ENCODE measurements at regions not wholly inside any gene's neighbourhood (a gene's known extent, or its start where the extent isn't known, plus 50 kb on each side); places are given as distances from the start of the nearest gene placed in this dataset.

DNA sequence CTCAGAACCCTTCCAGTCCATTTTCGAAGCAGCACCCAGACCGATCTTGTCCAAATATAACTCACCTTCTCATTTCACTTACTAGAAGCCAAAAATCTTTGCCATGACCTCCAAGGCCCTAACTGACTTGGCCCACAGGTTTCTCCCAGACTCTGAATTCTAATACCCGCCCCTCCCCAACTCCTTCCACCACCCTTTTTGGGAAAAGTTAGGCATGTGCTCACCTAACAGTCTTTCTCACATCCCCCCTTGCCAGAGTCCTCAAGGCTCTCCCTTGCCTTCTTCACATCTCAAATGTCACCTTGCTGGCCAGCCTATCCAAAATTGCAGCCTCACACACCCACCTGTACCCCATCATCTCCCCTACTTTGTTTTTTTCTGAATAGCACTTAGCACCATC is 369.3 kb downstream of the NXPE2 start:
- Histone ChIP-seq H2BK120ac (ENCODE audit: low read depth, low read length) (no peak overlapping the region), H2BK15ac (replicated peaks; ENCODE audit: low read depth) (no peak overlapping the region), H3K23ac (ENCODE audit: low read length) (no peak overlapping the region), H3K79me2 (ENCODE audit: control insufficient read depth, insufficient read depth, low read length) (no peaks in the 10 kb centered on the region), H3K27me3 (ENCODE audit: insufficient read depth, low read length, poor library complexity) (no peaks in the 10 kb centered on the region), H2BK5ac (ENCODE audit: low read length) (no peak overlapping the region), H3K27ac (ENCODE audit: low read depth, low read length) (no peak overlapping the region), H3K4me1 (ENCODE audit: control insufficient read depth, low read depth, low read length) (no peaks in the 10 kb centered on the region), H3K4ac (ENCODE audit: low read depth, low read length) (no peak overlapping the region), H4K8ac (ENCODE audit: low read depth, low read length) (no peak overlapping the region), H3K18ac (ENCODE audit: low read length) (no peak overlapping the region), H3K36me3 (ENCODE audit: control insufficient read depth, insufficient read depth, low read length) (no peaks in the 10 kb centered on the region), H3K4me3 (ENCODE audit: low read length) (no peak overlapping the region), H3K4me2 (ENCODE audit: low read length) (no peak overlapping the region), H3K56ac (ENCODE audit: low read length) (no peak overlapping the region), H4K5ac (ENCODE audit: low read length) (no peak overlapping the region), H3K9ac (ENCODE audit: low read length) (no peak overlapping the region), H3K79me1 (ENCODE audit: low read length) (no peaks in the 10 kb centered on the region), H2AK5ac (ENCODE audit: low read length) (no peak overlapping the region)
- no CpG with 5 or more reads among the region's 3 CpGs for WGBS (ENCODE audit: extremely low coverage, insufficient coverage, low lambda C conversion rate)
- no peak for DNase-seq

GRCh38 chr11:115049796-115050195 is 371.5 kb downstream of the NXPE2 start:
- whole genome bisulfite sequencing (ENCODE audit: extremely low coverage, insufficient coverage, low lambda C conversion rate) = no CpG with 5 or more reads among the region's 11 CpGs
- Histone ChIP-seq H3K27me3 (ENCODE audit: insufficient read depth, low read length, poor library complexity) (no peaks in the 10 kb centered on the region), H3K4me3 (ENCODE audit: low read length) (no peak overlapping the region), H3K4ac (ENCODE audit: low read depth, low read length) (no peak overlapping the region), H3K4me2 (ENCODE audit: low read length) (no peak overlapping the region), H2AK5ac (ENCODE audit: low read length) (no peak overlapping the region), H3K79me1 (ENCODE audit: low read length) (no peaks in the 10 kb centered on the region), H4K5ac (ENCODE audit: low read length) (no peak overlapping the region), H3K36me3 (ENCODE audit: control insufficient read depth, insufficient read depth, low read length) (no peaks in the 10 kb centered on the region), H4K8ac (ENCODE audit: low read depth, low read length) (no peak overlapping the region), H3K23ac (ENCODE audit: low read length) (no peak overlapping the region), H2BK5ac (ENCODE audit: low read length) (no peak overlapping the region), H2BK15ac (replicated peaks; ENCODE audit: low read depth) (no peak overlapping the region), H3K4me1 (ENCODE audit: control insufficient read depth, low read depth, low read length) (no peaks in the 10 kb centered on the region), H3K18ac (ENCODE audit: low read length) (no peak overlapping the region), H3K56ac (ENCODE audit: low read length) (no peak overlapping the region), H3K79me2 (ENCODE audit: control insufficient read depth, insufficient read depth, low read length) (no peaks in the 10 kb centered on the region), H2BK120ac (ENCODE audit: low read depth, low read length) (no peak overlapping the region), H3K9ac (ENCODE audit: low read length) (no peak overlapping the region), H3K27ac (ENCODE audit: low read depth, low read length) (no peak overlapping the region)
- no peak for DNase-seq

GRCh38 chr11:115050756-115051155 is 372.4 kb downstream of the NXPE2 start:
- no peak overlapping the region for H3K9ac ChIP-seq (ENCODE audit: low read length)
- no peak overlapping the region for H2BK5ac ChIP-seq (ENCODE audit: low read length)
- no peaks in the 10 kb centered on the region for H3K4me1 ChIP-seq (ENCODE audit: control insufficient read depth, low read depth, low read length)
- no peak overlapping the region for H2BK15ac ChIP-seq (replicated peaks; ENCODE audit: low read depth)
- H3K27me3 ChIP-seq (ENCODE audit: insufficient read depth, low read length, poor library complexity) = no peaks in the 10 kb centered on the region
- H3K56ac ChIP-seq (ENCODE audit: low read length) = no peak overlapping the region
- H3K79me1 ChIP-seq (ENCODE audit: low read length) = no peaks in the 10 kb centered on the region
- no peak overlapping the region for H4K5ac ChIP-seq (ENCODE audit: low read length)
- H2AK5ac ChIP-seq (ENCODE audit: low read length) = no peak overlapping the region
- no peak overlapping the region for H3K27ac ChIP-seq (ENCODE audit: low read depth, low read length)
- no peak overlapping the region for H2BK120ac ChIP-seq (ENCODE audit: low read depth, low read length)
- no peak overlapping the region for H4K8ac ChIP-seq (ENCODE audit: low read depth, low read length)
- no peak overlapping the region for H3K4ac ChIP-seq (ENCODE audit: low read depth, low read length)
- no peak for DNase-seq
- H3K79me2 ChIP-seq (ENCODE audit: control insufficient read depth, insufficient read depth, low read length) = no peaks in the 10 kb centered on the region
- no peaks in the 10 kb centered on the region for H3K36me3 ChIP-seq (ENCODE audit: control insufficient read depth, insufficient read depth, low read length)
- no peak overlapping the region for H3K23ac ChIP-seq (ENCODE audit: low read length)
- H3K18ac ChIP-seq (ENCODE audit: low read length) = no peak overlapping the region
- H3K4me3 ChIP-seq (ENCODE audit: low read length) = no peak overlapping the region
- no CpG with 5 or more reads among the region's 6 CpGs for WGBS (ENCODE audit: extremely low coverage, insufficient coverage, low lambda C conversion rate)
- H3K4me2 ChIP-seq (ENCODE audit: low read length) = no peak overlapping the region

DNA sequence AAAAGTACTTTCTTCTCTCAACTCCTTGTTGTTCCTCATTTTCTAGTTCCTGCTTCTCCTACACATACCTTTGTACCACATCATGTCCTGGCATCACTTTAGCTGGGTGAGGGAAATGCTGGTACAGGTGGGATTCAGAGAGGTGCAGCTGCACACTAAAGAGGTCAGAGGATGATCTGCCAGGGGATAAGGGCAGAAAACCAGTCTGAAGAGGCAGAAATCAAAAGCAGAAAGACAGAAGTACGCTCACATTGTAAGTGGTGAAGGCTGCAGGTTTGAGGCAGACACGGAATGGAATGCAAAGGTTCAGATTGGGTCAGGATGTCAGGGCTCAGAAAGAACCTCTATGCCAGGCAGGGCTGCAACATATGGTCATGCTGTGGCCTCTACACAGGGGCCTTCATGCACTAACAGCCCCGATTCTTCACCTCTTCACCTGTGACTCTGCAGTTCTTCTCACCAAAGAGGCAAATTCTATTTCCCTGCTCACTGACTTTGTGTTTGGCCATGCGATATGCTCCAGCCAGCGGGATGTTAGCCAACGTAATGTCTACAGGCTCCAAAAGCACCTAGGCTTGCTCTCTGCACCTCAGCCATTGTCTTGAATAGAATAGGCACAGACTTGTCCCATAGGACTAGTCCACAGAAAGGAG is 373.7 kb downstream of the NXPE2 start:
- Histone ChIP-seq H3K27ac (ENCODE audit: low read depth, low read length) (no peak overlapping the region), H3K9ac (ENCODE audit: low read length) (no peak overlapping the region), H3K4me3 (ENCODE audit: low read length) (no peak overlapping the region), H2BK5ac (ENCODE audit: low read length) (no peak overlapping the region), H2AK5ac (ENCODE audit: low read length) (no peak overlapping the region), H2BK15ac (replicated peaks; ENCODE audit: low read depth) (no peak overlapping the region), H4K8ac (ENCODE audit: low read depth, low read length) (no peak overlapping the region), H3K23ac (ENCODE audit: low read length) (no peak overlapping the region), H3K79me2 (ENCODE audit: control insufficient read depth, insufficient read depth, low read length) (no peaks in the 10 kb centered on the region), H4K5ac (ENCODE audit: low read length) (no peak overlapping the region), H3K36me3 (ENCODE audit: control insufficient read depth, insufficient read depth, low read length) (no peaks in the 10 kb centered on the region), H3K4me1 (ENCODE audit: control insufficient read depth, low read depth, low read length) (no peaks in the 10 kb centered on the region), H3K4ac (ENCODE audit: low read depth, low read length) (no peak overlapping the region), H3K27me3 (ENCODE audit: insufficient read depth, low read length, poor library complexity) (no peaks in the 10 kb centered on the region), H2BK120ac (ENCODE audit: low read depth, low read length) (no peak overlapping the region), H3K56ac (ENCODE audit: low read length) (no peak overlapping the region), H3K79me1 (ENCODE audit: low read length) (no peaks in the 10 kb centered on the region), H3K4me2 (ENCODE audit: low read length) (no peak overlapping the region), H3K18ac (ENCODE audit: low read length) (no peak overlapping the region)
- WGBS (ENCODE audit: extremely low coverage, insufficient coverage, low lambda C conversion rate) = no CpG with 5 or more reads among the region's 6 CpGs
- DNase-seq = no peak

GRCh38 chr11:115052601-115053000 is 374.3 kb downstream of the NXPE2 start:
- H2AK5ac ChIP-seq (ENCODE audit: low read length) = no peak overlapping the region
- no peak overlapping the region for H2BK120ac ChIP-seq (ENCODE audit: low read depth, low read length)
- H2BK5ac ChIP-seq (ENCODE audit: low read length) = no peak overlapping the region
- no peak overlapping the region for H3K56ac ChIP-seq (ENCODE audit: low read length)
- DNase-seq = no peak
- no CpG with 5 or more reads among the region's 9 CpGs for WGBS (ENCODE audit: extremely low coverage, insufficient coverage, low lambda C conversion rate)
- no peak overlapping the region for H3K4me3 ChIP-seq (ENCODE audit: low read length)
- no peak overlapping the region for H4K8ac ChIP-seq (ENCODE audit: low read depth, low read length)
- H3K18ac ChIP-seq (ENCODE audit: low read length) = no peak overlapping the region
- no peak overlapping the region for H3K4ac ChIP-seq (ENCODE audit: low read depth, low read length)
- H3K79me1 ChIP-seq (ENCODE audit: low read length) = no peaks in the 10 kb centered on the region
- no peaks in the 10 kb centered on the region for H3K27me3 ChIP-seq (ENCODE audit: insufficient read depth, low read length, poor library complexity)
- H3K23ac ChIP-seq (ENCODE audit: low read length) = no peak overlapping the region
- H3K36me3 ChIP-seq (ENCODE audit: control insufficient read depth, insufficient read depth, low read length) = no peaks in the 10 kb centered on the region
- H3K27ac ChIP-seq (ENCODE audit: low read depth, low read length) = no peak overlapping the region
- H3K79me2 ChIP-seq (ENCODE audit: control insufficient read depth, insufficient read depth, low read length) = no peaks in the 10 kb centered on the region
- H2BK15ac ChIP-seq (replicated peaks; ENCODE audit: low read depth) = no peak overlapping the region
- no peak overlapping the region for H3K4me2 ChIP-seq (ENCODE audit: low read length)
- H4K5ac ChIP-seq (ENCODE audit: low read length) = no peak overlapping the region
- no peak overlapping the region for H3K9ac ChIP-seq (ENCODE audit: low read length)
- H3K4me1 ChIP-seq (ENCODE audit: control insufficient read depth, low read depth, low read length) = no peaks in the 10 kb centered on the region
